Muscle layer of colon (tissue), 2 donors: ENCODE measurements at regions not wholly inside any gene's neighbourhood (a gene's known extent, or its start where the extent isn't known, plus 50 kb on each side); places are given as distances from the start of the nearest gene placed in this dataset.

Experiments
- H3K27ac ChIP-seq: one replicate; pipeline ENCODE4 v1.7.0; 2013; ENCODE audit warnings: low read depth, mild to moderate bottlenecking, low read length, moderate library complexity
- H3K27me3 ChIP-seq, 2 donors: one replicate each; pipeline ENCODE4 v1.7.0; 2013; ENCODE audit warnings: low read length in 2 of 2, mild to moderate bottlenecking in 2 of 2; ENCODE audit not compliant: insufficient read depth in 2 of 2, control insufficient read depth in 1 of 2
- H3K36me3 ChIP-seq: one replicate; pipeline ENCODE4 v1.7.0; 2013; ENCODE audit warnings: mild to moderate bottlenecking, low read length; ENCODE audit not compliant: insufficient read depth
- H3K4me1 ChIP-seq: one replicate; pipeline ENCODE4 v1.7.0; 2013; ENCODE audit warnings: mild to moderate bottlenecking, low read length; ENCODE audit not compliant: insufficient read depth
- H3K4me3 ChIP-seq, 2 donors: one replicate each; pipeline ENCODE4 v1.7.0; 2013; ENCODE audit warnings: low read length in 2 of 2, low read depth in 1 of 2, mild to moderate bottlenecking in 1 of 2, moderate library complexity in 1 of 2
- H3K9ac ChIP-seq: one replicate; pipeline ENCODE4 v1.7.0; 2013; ENCODE audit warnings: low read length
- H3K9me3 ChIP-seq: one replicate; pipeline ENCODE4 v1.7.0; 2013; ENCODE audit warnings: mild to moderate bottlenecking, low read length
- donor health status: abdominal sarcoma.
- donor health status: Adenocarcinoma of cecum.

DNA sequence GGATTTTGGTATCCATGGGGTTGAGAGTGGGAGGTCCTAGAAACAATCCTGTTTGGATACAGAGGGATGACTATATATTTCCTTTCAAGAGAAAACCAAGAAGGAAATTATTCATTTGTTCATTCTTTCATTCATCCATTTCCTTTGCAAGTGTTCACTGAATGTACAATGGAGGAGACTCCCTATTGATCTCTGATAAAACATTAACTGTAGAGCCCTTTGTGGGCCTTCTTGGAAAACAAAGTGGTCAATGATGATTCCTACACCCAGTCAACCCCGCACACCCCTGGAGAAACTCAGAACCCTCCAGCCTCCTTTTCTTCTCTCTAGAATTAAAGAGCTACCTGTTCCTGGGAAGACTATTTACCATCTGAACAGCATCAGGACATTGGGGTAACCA is 247.3 kb downstream of the AUH start:
- Histone ChIP-seq H3K9ac (no peak overlapping the region), H3K27ac (no peak overlapping the region), H3K27me3 (no peaks in the 10 kb centered on the region), H3K9me3 (no peaks in the 10 kb centered on the region), H3K4me3 (no peak overlapping the region), H3K36me3 (no peaks in the 10 kb centered on the region), H3K4me1 (peaks cover 15% of the 10 kb centered on the region)

DNA sequence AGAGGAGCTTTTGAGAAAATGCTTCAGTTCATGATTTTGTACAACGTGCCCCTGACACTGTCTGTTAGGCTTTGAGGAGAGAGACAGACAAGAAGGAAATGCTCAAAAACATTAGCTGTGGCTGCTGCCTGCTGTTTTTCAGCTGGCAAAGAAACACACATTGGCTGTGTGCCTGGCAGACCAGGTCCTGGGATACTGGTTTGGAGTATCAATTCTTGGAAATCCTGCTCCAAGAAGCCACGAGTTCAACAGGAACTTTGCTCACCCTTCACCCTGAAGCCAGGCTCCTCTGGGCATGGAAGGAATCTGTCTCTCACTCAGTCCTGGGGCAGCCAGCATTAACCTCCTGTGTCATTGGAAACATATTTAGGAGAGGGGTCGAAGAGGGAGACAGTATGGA is 245.5 kb downstream of the AUH start:
- Histone ChIP-seq H3K27ac (no peak overlapping the region), H3K4me3 (no peak overlapping the region), H3K9me3 (no peaks in the 10 kb centered on the region), H3K36me3 (no peaks in the 10 kb centered on the region), H3K9ac (no peak overlapping the region), H3K27me3 (no peaks in the 10 kb centered on the region), H3K4me1 (peaks cover 25% of the 10 kb centered on the region)

DNA sequence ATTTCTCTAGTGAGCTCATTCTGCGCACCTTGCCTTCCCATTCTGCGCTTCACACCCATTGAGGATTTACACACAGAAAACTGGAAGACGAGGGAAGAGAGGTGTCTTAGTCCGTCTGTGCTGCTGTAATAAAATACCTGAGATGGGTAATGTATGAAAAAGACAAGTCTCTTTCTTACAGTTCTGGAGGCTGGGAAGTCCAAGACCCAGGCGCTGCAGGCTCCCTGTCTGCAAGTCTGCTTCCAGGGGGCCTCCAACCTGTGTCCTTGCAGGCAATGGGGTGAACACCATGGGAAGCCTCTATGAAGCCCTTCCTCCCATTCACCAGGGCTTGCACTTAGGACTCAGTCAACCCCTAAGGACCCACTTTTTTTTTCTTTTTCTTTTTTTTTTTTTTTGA is 245.0 kb downstream of the AUH start:
- H3K27me3 ChIP-seq = no peaks in the 10 kb centered on the region
- H3K9ac ChIP-seq = no peak overlapping the region
- H3K36me3 ChIP-seq = no peaks in the 10 kb centered on the region
- no peak overlapping the region for H3K27ac ChIP-seq
- H3K9me3 ChIP-seq = no peaks in the 10 kb centered on the region
- H3K4me1 ChIP-seq = peaks cover 25% of the 10 kb centered on the region
- no peak overlapping the region for H3K4me3 ChIP-seq

DNA sequence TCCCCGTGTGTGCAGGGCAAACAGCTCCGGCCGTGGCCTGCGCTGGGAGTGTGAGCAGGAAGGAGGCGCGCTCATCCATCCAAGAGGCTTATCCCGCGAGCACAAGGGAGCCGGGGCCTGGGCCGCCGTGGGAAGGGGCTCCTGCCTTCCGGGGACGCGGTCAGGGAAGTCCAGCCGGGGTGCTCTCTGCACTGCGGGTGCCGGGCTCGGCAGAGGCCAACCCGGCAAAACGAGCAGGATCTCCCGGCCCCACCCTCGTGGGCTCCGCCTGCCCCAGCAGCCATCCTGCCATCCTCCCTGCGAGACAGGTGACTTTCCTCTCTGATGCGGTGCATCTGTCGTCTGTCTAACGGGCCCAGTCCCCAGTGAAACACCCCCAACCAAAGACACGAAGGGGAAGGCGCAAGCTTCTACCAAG is 244.2 kb downstream of the AUH start:
- Histone ChIP-seq H3K9me3 (no peaks in the 10 kb centered on the region), H3K36me3 (no peaks in the 10 kb centered on the region), H3K4me3 (peak overlapping the region in 1 of 2 donors; percentile 58), H3K27ac (peak overlapping the region; percentile 60), H3K27me3 (no peaks in the 10 kb centered on the region), H3K4me1 (peaks cover 25% of the 10 kb centered on the region), H3K9ac (no peak overlapping the region)

DNA sequence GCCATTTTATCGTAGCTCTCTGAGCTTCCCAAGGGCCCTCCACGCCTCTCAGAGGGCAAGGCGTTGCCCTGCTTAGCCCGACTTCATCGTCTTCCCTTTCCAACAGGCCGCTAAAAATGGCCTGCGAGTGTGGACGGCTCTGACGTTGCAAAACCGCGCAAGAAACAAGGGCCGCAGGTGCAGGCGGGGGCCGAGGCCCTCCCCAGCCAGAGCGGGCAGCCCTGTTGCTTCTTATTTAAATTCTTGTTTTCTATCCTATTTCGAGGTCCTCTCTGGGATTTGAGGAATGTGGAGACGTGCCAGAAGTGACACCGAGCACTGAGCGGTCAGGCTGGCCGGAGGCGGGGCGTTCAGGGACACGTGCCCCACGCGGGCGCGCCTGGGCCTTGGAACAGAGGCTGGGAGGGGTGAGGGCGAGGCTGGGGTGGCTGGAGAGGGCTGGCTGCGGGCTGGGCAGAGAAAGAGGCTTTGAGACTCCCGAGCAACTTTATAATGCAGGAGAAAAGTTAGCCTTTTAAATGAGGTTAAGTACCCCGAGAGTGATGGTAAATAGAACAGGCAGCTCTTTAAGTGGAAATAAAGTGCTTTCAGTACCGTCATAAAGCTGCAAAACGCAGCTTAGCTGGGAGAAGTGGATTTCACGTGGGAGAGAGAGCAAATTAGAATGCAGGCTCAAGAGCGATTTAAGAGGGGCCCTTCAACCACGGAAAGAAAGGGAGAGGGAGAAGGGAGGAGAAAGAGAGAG is 243.6 kb downstream of the AUH start:
- Histone ChIP-seq H3K27ac (peak overlapping the region; percentile 60), H3K9me3 (no peaks in the 10 kb centered on the region), H3K27me3 (no peaks in the 10 kb centered on the region), H3K9ac (peak overlapping the region; percentile 13), H3K4me1 (peaks cover 25% of the 10 kb centered on the region), H3K36me3 (no peaks in the 10 kb centered on the region), H3K4me3 (peak overlapping the region; percentile 18 to 58)

DNA sequence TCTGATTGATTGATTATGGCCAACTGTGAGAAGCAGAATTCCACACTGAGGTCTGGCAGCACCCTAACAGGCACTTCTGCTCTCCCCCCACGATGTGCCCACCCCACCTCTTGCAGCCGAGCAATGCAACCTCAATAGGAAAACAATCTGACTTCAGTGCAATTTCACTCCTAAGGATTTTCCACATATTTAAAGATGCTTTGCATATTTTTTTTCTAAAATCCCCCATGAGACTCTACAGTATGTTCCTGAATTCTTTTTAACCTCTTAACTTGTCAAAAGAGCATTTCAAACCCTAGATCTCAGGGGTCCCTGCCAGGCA is 243.1 kb downstream of the AUH start:
- H3K36me3 ChIP-seq = no peaks in the 10 kb centered on the region
- no peaks in the 10 kb centered on the region for H3K9me3 ChIP-seq
- H3K4me3 ChIP-seq = peak overlapping the region in 1 of 2 donors; percentile 58
- H3K4me1 ChIP-seq = peaks cover 25% of the 10 kb centered on the region
- H3K27ac ChIP-seq = peak overlapping the region; percentile 60
- no peaks in the 10 kb centered on the region for H3K27me3 ChIP-seq
- peak overlapping the region; percentile 13 for H3K9ac ChIP-seq

DNA sequence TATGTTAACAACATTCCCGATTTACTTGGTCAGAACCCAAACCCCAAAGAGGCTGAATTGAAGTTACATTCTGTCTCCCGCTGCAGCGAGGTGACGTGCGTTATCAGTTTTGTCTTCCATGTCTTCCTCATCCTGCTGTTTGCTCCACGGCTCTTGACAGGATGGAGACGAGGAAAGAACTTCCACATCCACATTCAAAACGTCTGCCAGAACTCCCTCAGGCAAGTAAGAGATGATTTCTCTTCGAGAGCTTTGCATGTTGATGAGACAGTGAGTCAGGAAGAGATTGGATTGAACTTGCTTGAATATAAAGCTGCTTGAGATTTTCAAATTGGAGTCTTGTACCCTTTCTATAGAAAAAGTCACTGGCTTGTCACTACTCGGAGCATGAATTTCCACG is 242.6 kb downstream of the AUH start:
- no peaks in the 10 kb centered on the region for H3K9me3 ChIP-seq
- peak overlapping the region; percentile 13 for H3K9ac ChIP-seq
- H3K4me3 ChIP-seq = no peak overlapping the region
- H3K27ac ChIP-seq = peak overlapping the region; percentile 60
- H3K36me3 ChIP-seq = no peaks in the 10 kb centered on the region
- peaks cover 25% of the 10 kb centered on the region for H3K4me1 ChIP-seq
- no peaks in the 10 kb centered on the region for H3K27me3 ChIP-seq

DNA sequence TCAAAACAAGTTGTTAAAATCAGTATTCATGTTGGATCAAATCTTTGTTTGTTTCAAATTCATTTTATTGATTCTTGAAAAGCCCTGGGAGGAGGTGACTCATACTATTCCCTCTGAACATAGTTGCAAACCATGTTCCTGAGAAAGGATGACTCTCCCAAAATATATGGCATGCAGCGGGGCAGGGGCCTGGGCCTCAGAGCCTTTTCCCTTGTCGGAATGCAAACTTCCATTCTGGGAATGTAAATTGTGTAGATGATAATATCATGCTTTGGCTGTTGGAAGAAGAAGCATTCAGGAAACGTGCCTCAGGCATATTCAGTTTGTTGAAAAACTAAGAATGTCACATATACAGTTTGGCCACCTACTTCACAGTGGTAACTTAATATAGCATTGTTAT is 242.0 kb downstream of the AUH start:
- Histone ChIP-seq H3K27me3 (no peaks in the 10 kb centered on the region), H3K27ac (peak overlapping the region; percentile 60), H3K4me3 (no peak overlapping the region), H3K9me3 (no peaks in the 10 kb centered on the region), H3K4me1 (peaks cover 25% of the 10 kb centered on the region), H3K9ac (no peak overlapping the region), H3K36me3 (no peaks in the 10 kb centered on the region)

DNA sequence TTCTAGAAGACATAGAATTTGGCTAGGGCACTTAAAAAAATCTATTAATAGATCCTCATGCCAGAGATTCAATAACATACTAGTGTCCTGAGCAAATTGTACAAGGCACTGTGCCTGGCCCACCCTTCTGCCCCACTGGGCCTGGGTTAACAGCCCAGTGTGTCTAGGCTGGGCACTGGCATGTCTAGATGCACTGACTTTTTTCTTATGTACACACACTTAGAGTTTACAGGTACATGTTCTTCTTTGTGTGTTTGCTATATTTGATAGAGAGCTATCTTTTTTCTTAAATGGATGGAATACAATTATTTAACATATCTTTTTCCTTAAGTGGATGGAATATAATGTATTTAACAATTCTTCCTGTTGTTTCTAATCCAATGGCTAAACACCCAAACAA is 241.5 kb downstream of the AUH start:
- no peaks in the 10 kb centered on the region for H3K9me3 ChIP-seq
- peak overlapping the region; percentile 60 for H3K27ac ChIP-seq
- no peak overlapping the region for H3K9ac ChIP-seq

DNA sequence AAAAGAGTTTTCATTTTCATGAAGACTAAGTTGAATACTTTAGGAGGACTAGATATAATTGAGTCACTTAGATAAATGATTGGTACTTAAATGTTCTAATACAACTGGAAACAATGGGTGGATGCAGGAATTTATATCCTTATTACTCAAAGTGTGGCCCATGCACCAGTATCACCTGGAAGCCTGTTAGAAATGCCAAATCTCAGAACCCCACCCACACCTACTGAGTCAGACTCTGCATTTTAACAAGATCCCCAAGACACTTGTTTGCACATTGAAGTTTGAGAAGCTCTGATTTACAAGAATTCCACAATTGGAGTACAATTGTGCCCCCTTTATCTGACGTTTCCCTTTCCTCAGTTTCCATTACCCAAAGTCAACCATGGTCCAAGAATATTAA is 239.0 kb downstream of the AUH start:
- Histone ChIP-seq H3K4me3 (no peak overlapping the region), H3K9me3 (no peaks in the 10 kb centered on the region), H3K4me1 (peaks cover 28% of the 10 kb centered on the region), H3K27ac (no peak overlapping the region), H3K9ac (no peak overlapping the region), H3K27me3 (no peaks in the 10 kb centered on the region), H3K36me3 (no peaks in the 10 kb centered on the region)

More for the DNA sequence above, 241.5 kb downstream of the AUH start:
- H3K4me3 ChIP-seq = no peak overlapping the region
- H3K27me3 ChIP-seq = no peaks in the 10 kb centered on the region
- peaks cover 25% of the 10 kb centered on the region for H3K4me1 ChIP-seq
- no peaks in the 10 kb centered on the region for H3K36me3 ChIP-seq

DNA sequence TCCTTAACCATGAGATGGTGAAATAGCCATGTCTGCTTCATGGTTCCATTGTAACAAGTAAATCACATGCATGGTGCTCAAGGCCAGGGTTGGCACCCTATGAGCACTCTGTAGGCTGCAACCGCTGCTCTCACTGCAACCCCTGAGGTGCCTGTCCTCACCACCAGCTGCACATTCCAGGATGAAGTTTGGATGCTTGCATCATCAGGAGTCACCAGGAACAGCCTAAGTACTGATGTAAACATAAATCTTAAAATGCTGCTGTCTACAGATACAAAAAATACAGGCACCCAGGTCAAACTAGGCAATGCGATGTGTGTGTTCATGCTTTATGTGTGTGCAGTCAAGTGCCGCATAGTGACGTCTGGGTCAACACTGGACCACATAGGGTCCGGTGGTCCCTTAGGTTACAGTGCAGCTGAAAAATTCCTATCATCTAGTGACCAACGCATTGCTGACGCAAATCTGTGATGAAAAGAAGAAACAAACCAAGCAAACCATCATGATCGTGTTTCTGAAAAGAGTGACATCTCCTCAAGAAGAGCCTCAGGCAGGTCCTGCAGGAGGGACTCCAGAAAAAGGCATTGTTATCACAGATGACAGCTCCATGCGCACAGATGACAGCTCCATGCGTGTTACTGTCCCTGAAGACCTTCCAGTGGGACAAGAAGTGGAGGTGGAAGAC is 234.8 kb downstream of the AUH start:
- Histone ChIP-seq H3K4me1 (peaks cover 22% of the 10 kb centered on the region), H3K27ac (no peak overlapping the region), H3K36me3 (no peaks in the 10 kb centered on the region), H3K9me3 (no peaks in the 10 kb centered on the region), H3K4me3 (no peak overlapping the region), H3K9ac (no peak overlapping the region), H3K27me3 (no peaks in the 10 kb centered on the region)

DNA sequence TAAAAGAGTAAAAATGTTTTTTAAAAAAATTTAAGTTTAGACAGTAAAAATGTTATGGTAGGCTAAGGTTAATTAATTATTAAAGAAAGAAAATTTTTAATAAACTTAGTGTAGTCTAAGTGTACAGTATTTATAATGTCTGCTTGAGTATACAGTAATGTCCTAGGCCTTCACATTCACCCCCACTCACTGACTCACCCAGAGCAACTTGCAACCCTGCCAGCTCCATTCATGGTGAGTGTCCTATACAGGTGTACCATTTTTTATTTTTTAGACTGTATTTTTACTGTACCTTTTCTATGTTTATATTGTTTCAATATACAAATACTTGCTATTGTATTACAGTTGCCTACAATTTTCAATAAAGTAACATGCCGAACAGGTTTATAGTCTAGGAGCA is 234.1 kb downstream of the AUH start:
- H3K4me1 ChIP-seq = peaks cover 23% of the 10 kb centered on the region
- no peaks in the 10 kb centered on the region for H3K27me3 ChIP-seq
- H3K36me3 ChIP-seq = no peaks in the 10 kb centered on the region
- no peak overlapping the region for H3K4me3 ChIP-seq
- no peaks in the 10 kb centered on the region for H3K9me3 ChIP-seq
- H3K9ac ChIP-seq = no peak overlapping the region
- H3K27ac ChIP-seq = no peak overlapping the region
